A673 (cell line): ENCODE measurements at regions not wholly inside any gene's neighbourhood (a gene's known extent, or its start where the extent isn't known, plus 50 kb on each side); places are given as distances from the start of the nearest gene placed in this dataset.

Experiments
- BruUV-seq: library from RNA; stranded (reverse); fragments of 400-500 nt; replicated peaks from 2 replicates; lab custom pipeline; 2021; lab: Mats Ljungman, UMichigan
- CTCF ChIA-PET: fragments of 300-600 bp; sonication (Branson Sonifier 250); formaldehyde crosslinking; loops from one replicate; lab custom pipeline; 2022; ENCODE audit warnings: antibody characterized with exemption; lab: Charles Lee
- POLR2A ChIA-PET: fragments of 300-600 bp; sonication (Branson Sonifier 250); formaldehyde crosslinking; loops from one replicate; lab custom pipeline; 2022; ENCODE audit warnings: antibody characterized with exemption; ENCODE audit not compliant: low non-redundant PET; lab: Charles Lee
- DNase-seq: peaks from one replicate; pipeline ENCODE4 v3.0.0-alpha.2; 2015; ENCODE audit warnings: low spot score
- H3K27ac ChIP-seq: fragments of 200-600 bp; sonication (generic); 2 replicates; pipeline ENCODE4 v1.5.1; 2016; ENCODE audit warnings: mixed run types, low read depth, mild to moderate bottlenecking, mixed read lengths, antibody characterized with exemption, low read length; ENCODE audit not compliant: poor library complexity, severe bottlenecking
- H3K27me3 ChIP-seq: fragments of 200-600 bp; sonication (generic); replicated peaks from 2 replicates; pipeline ENCODE4 v1.6.1; 2017; ENCODE audit warnings: mixed run types, low read depth, mild to moderate bottlenecking, mixed read lengths, antibody characterized with exemption, low read length; ENCODE audit not compliant: insufficient read depth, poor library complexity
- H3K36me3 ChIP-seq: fragments of 200-600 bp; sonication (generic); 2 replicates; pipeline ENCODE4 v1.6.1; 2016; ENCODE audit warnings: mixed run types, mild to moderate bottlenecking, mixed read lengths, antibody characterized with exemption, low read length; ENCODE audit not compliant: insufficient read depth, poor library complexity, severe bottlenecking
- H3K4me1 ChIP-seq: fragments of 200-600 bp; sonication (generic); 2 replicates; pipeline ENCODE4 v1.6.1; 2017; ENCODE audit warnings: mixed run types, mild to moderate bottlenecking, mixed read lengths, antibody characterized with exemption, low read length; ENCODE audit not compliant: insufficient read depth, poor library complexity, severe bottlenecking
- H3K4me3 ChIP-seq: fragments of 200-600 bp; sonication (generic); 2 replicates; pipeline ENCODE4 v1.5.1; 2016; ENCODE audit warnings: low read depth, mixed run types, mild to moderate bottlenecking, mixed read lengths, low read length; ENCODE audit not compliant: poor library complexity, severe bottlenecking
- H3K9me3 ChIP-seq: fragments of 200-600 bp; sonication (generic); 2 replicates; pipeline ENCODE4 v1.6.1; 2016; ENCODE audit warnings: mixed run types, low read depth, mild to moderate bottlenecking, mixed read lengths, antibody characterized with exemption, low read length; ENCODE audit not compliant: poor library complexity, severe bottlenecking
- EZH2 ChIP-seq: fragments of 200-600 bp; sonication (generic); IDR thresholded peaks from 2 replicates; pipeline ENCODE4 v1.6.1; 2017; ENCODE audit warnings: borderline replicate concordance, low read depth, mild to moderate bottlenecking, mixed read lengths, antibody characterized with exemption, low read length; ENCODE audit not compliant: poor library complexity, severe bottlenecking
- intact Hi-C: fragments of 100-400 bp; cut with micrococcal nuclease; formaldehyde crosslinking; loops from one replicate; pipeline ENCODE4 v1.10.0; 2022; ENCODE audit not compliant: unreplicated experiment
- TF ChIP-seq, protein P1 (sequence below): fragments of 300-800, 200-600 bp; sonication (generic); conservative IDR thresholded peaks from 2 replicates; pipeline ENCODE4 v1.5.1; 2017; ENCODE audit warnings: low read depth, mild to moderate bottlenecking, antibody characterized with exemption, low read length, moderate library complexity, mixed read lengths

DNA sequence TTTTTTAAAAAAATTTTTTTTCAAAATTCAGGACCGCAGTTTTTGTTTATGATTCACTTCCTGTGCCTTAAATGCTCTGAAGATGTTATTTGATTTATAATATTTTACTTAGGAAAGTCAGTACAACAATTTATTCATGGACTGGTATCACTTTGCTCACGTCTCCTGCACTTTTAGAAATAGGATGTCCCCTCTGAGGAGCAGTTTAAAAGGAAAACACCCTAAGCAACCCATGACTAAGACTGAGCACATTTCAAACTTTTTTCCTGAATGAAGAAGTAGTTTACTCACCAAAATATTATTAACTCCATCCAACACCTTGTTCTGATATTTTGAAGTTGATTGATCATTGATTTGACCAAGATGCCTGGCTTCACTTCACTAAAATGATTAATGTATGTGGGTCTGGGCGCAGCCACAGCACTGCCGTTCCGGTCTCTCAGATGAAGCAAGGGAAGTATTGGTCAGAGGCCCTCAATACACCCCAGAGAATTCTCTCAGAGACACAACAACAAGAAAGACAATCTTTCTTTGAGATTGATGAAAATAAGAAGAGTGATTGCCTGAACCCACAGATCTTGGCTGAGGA lies 223.9 kb downstream of the TGFB2 start:
- CTCF ChIA-PET = no interaction called here
- no peak overlapping the region for H3K27ac ChIP-seq

DNA sequence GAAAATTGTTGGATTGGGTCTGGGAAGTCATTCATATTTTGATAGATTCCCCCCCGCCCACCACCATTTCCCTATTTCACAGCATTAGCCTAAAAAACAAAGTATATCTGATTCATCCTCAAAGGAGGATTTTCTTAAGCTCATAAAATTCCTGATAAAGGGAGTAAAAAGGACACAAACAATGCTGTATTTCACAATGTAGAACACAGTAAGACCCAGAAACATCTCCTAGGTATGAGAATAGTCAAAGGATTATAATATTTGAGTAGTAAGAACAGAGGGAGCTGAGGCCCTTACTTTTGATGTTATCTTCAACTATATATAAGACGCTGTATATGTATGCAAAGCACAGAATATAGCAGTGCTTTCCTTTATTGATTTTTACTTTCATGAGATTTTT lies 225.3 kb downstream of the TGFB2 start:
- DNase-seq = no peak

More for the DNA sequence above, 223.9 kb downstream of the TGFB2 start:
- POLR2A ChIA-PET = no interaction called here
- no peak for TF ChIP-seq EZH2
- TF ChIP-seq, protein P1, sequence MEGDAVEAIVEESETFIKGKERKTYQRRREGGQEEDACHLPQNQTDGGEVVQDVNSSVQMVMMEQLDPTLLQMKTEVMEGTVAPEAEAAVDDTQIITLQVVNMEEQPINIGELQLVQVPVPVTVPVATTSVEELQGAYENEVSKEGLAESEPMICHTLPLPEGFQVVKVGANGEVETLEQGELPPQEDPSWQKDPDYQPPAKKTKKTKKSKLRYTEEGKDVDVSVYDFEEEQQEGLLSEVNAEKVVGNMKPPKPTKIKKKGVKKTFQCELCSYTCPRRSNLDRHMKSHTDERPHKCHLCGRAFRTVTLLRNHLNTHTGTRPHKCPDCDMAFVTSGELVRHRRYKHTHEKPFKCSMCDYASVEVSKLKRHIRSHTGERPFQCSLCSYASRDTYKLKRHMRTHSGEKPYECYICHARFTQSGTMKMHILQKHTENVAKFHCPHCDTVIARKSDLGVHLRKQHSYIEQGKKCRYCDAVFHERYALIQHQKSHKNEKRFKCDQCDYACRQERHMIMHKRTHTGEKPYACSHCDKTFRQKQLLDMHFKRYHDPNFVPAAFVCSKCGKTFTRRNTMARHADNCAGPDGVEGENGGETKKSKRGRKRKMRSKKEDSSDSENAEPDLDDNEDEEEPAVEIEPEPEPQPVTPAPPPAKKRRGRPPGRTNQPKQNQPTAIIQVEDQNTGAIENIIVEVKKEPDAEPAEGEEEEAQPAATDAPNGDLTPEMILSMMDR = no peak
- H3K36me3 ChIP-seq = no peaks in the 10 kb centered on the region
- H3K27me3 ChIP-seq = no peaks in the 10 kb centered on the region
- DNase-seq = no peak
- H3K4me3 ChIP-seq = no peak overlapping the region
- intact Hi-C loops = no loop called here
- no peaks in the 10 kb centered on the region for H3K9me3 ChIP-seq
- BruUV-seq = no TSS peak
- no peaks in the 10 kb centered on the region for H3K4me1 ChIP-seq

GRCh38 chr1:218571491-218571890 lies 226.4 kb downstream of the TGFB2 start:
- Histone ChIP-seq H3K27ac (no peak overlapping the region), H3K9me3 (no peaks in the 10 kb centered on the region), H3K4me3 (no peak overlapping the region), H3K36me3 (no peaks in the 10 kb centered on the region), H3K27me3 (no peaks in the 10 kb centered on the region), H3K4me1 (no peaks in the 10 kb centered on the region)
- ChIA-PET POLR2A (no interaction called here), CTCF (no interaction called here)
- intact Hi-C loops = no loop called here
- DNase-seq = no peak
- BruUV-seq = no TSS peak
- TF ChIP-seq, protein P1 = no peak
- no peak for TF ChIP-seq EZH2

More for the DNA sequence above, 225.3 kb downstream of the TGFB2 start:
- Histone ChIP-seq H3K36me3 (no peaks in the 10 kb centered on the region), H3K27ac (no peak overlapping the region), H3K4me3 (no peak overlapping the region), H3K4me1 (no peaks in the 10 kb centered on the region), H3K27me3 (no peaks in the 10 kb centered on the region), H3K9me3 (no peaks in the 10 kb centered on the region)
- no peak for TF ChIP-seq EZH2
- TF ChIP-seq, protein P1 = no peak
- ChIA-PET CTCF (no interaction called here), POLR2A (no interaction called here)
- no TSS peak for BruUV-seq
- intact Hi-C loops = no loop called here
